K562 (cell line): ENCODE measurements at regions not wholly inside any gene's neighbourhood (a gene's known extent, or its start where the extent isn't known, plus 50 kb on each side); places are given as distances from the start of the nearest gene placed in this dataset.

Source experiments
- CAMTA2 ChIP-seq: fragments of 250-450 bp; sonication (Bioruptor Pico); conservative IDR thresholded peaks from 2 replicates; pipeline ENCODE4 v1.5.1; 2022
- CTCF ChIP-seq, 3 experiments: IDR thresholded peaks in 2 of 3; conservative IDR thresholded peaks in 1 of 3; 2 replicates each; pipeline ENCODE4 v1.5.1; 2011 to 2012; ENCODE audit warnings: low read length in 3 of 3, mild to moderate bottlenecking in 3 of 3, control low read depth in 2 of 3, improper control_type of control experiment in 1 of 3, inconsistent platforms in 1 of 3, low read depth in 1 of 3, mixed read lengths in 1 of 3, moderate library complexity in 1 of 3; ENCODE audit not compliant: insufficient read depth in 2 of 3
- FOXP4 ChIP-seq: sonication (generic); formaldehyde crosslinking; IDR thresholded peaks from 2 replicates; pipeline ENCODE4 v1.8.0; 2022; ENCODE audit warnings: mild to moderate bottlenecking, missing genetic modification reagents, borderline replicate concordance
- JUNB ChIP-seq: fragments of 450-650 bp; formaldehyde crosslinking; conservative IDR thresholded peaks from 2 replicates; pipeline ENCODE4 v1.4.0; 2020; ENCODE audit warnings: mild to moderate bottlenecking
- MEF2A ChIP-seq: IDR thresholded peaks from 2 replicates; pipeline ENCODE4 v1.6.1; 2011; ENCODE audit warnings: low read depth, mild to moderate bottlenecking, low read length, moderate library complexity; ENCODE audit not compliant: control insufficient read depth
- POLR2A ChIP-seq: fragments of 450-650 bp; conservative IDR thresholded peaks from 2 replicates; pipeline ENCODE4 v1.6.1; 2016
- SMC3 ChIP-seq: conservative IDR thresholded peaks from 2 replicates; pipeline ENCODE4 v1.6.1; 2011; ENCODE audit warnings: low read depth, low read length, improper control_type of control experiment; ENCODE audit not compliant: insufficient read depth
- SREBF1 ChIP-seq: fragments of 150-350 bp; IDR thresholded peaks from 2 replicates; pipeline ENCODE4 v1.6.1; 2014; ENCODE audit warnings: antibody characterized with exemption, low read depth, low read length, borderline replicate concordance
- TAF1 ChIP-seq: IDR thresholded peaks from 2 replicates; pipeline ENCODE4 v1.6.1; 2011; ENCODE audit warnings: mild to moderate bottlenecking, low read length, moderate library complexity; ENCODE audit not compliant: insufficient read depth, control insufficient read depth, severe bottlenecking; ENCODE audit errors: extremely low read depth
- TBL1XR1 ChIP-seq, 2 experiments: IDR thresholded peaks; 2 replicates each; pipeline ENCODE4 v1.6.1; 2012; ENCODE audit warnings: improper control_type of control experiment in 2 of 2, low read length in 2 of 2, mild to moderate bottlenecking in 1 of 2
- ZNF589 ChIP-seq: fragments of 200-800 bp; sonication (Bioruptor generic); IDR thresholded peaks from 2 replicates; pipeline ENCODE4 v1.6.1; 2016; ENCODE audit warnings: low read depth, missing genetic modification characterization, missing compliant biosample characterization

GRCh38 chr2:56892382-56892781, 708.6 kb downstream of the CCDC85A start:
- TF ChIP-seq CAMTA2 (CRISPR knock-in tag) (no peak), ZNF589 (CRISPR knock-in tag) (no peak), POLR2A (no peak), TAF1 (no peak), CTCF (IDR thresholded peaks at IDR 0.05 in 2 of 3, conservative IDR thresholded peaks at IDR 0.05 in 1 of 3; ENCODE audit: insufficient read depth in 2 of 3, low read depth in 1 of 3, low read length in 3 of 3) (no peak), MEF2A (no peak), TBL1XR1 (IDR thresholded peaks at IDR 0.05; ENCODE audit: low read length in 2 of 2) (no peak), JUNB (CRISPR knock-in tag) (no peak), FOXP4 (CRISPR knock-in tag) (no peak), SMC3 (no peak), SREBF1 (no peak)
